Adrenal gland (tissue), 9 donors: ENCODE measurements at regions not wholly inside any gene's neighbourhood (a gene's known extent, or its start where the extent isn't known, plus 50 kb on each side); places are given as distances from the start of the nearest gene placed in this dataset.

Source experiments
- DNase-seq, 7 donors: peaks; one replicate each; pipeline ENCODE4 v3.0.0-alpha.2; 2019 to 2020
- H3K27ac ChIP-seq, 5 donors: fragments of 200-600 bp; sonication (generic) in 4 of 5; 1 replicate in 3 of 5; 2 replicates in 2 of 5; pipeline versions ENCODE4 v1.5.1 to v1.8.0; 2016 to 2020; ENCODE audit warnings: mild to moderate bottlenecking in 1 of 5
- H3K27me3 ChIP-seq: fragments of 200-600 bp; 2 replicates; pipeline ENCODE4 v1.8.0; 2021
- H3K36me3 ChIP-seq, 2 donors: fragments of 200-600 bp; replicated peaks in 1 of 2; 1 replicate in 1 of 2; 2 replicates in 1 of 2; pipeline versions ENCODE4 v1.5.1 to v1.8.0; 2018 to 2022
- H3K4me1 ChIP-seq, 2 donors: fragments of 200-600 bp; replicated peaks in 1 of 2; 1 replicate in 1 of 2; 2 replicates in 1 of 2; pipeline versions ENCODE4 v1.5.1 to v1.8.0; 2018 to 2021
- H3K4me3 ChIP-seq, 4 donors: fragments of 200-600 bp; sonication (generic) in 3 of 4; one replicate each; pipeline ENCODE4 v1.5.1; 2016 to 2018
- H3K9me3 ChIP-seq, 3 donors: fragments of 200-600 bp; sonication (generic) in 1 of 3; replicated peaks in 1 of 3; 1 replicate in 2 of 3; 2 replicates in 1 of 3; pipeline versions ENCODE4 v1.5.1 to v1.8.0; 2016 to 2021
- CTCF ChIP-seq, 6 experiments: fragments of 450-650 bp in 4 of 6; fragments of 200-600 bp in 2 of 6; sonication (generic) in 1 of 6; IDR thresholded peaks; 1 replicate in 5 of 6; 2 replicates in 1 of 6; pipeline versions ENCODE4 v1.5.1 to v1.8.0; 2016 to 2021; ENCODE audit warnings: antibody characterized with exemption in 6 of 6, mild to moderate bottlenecking in 2 of 6, moderate library complexity in 1 of 6
- POLR2A ChIP-seq, 2 donors: fragments of 450-650 bp; IDR thresholded peaks; one replicate each; pipeline ENCODE4 v1.6.1; 2017; ENCODE audit warnings: antibody characterized with exemption in 2 of 2, mild to moderate bottlenecking in 2 of 2, moderate library complexity in 1 of 2
- WGBS, 4 donors: extraction: QIAGEN DNeasy Blood & Tissue Kit in 2 of 4; methylation state at CpG; one replicate each; pipeline versions ENCODE4 v1.1.5 to v1.1.7; 2013 to 2017; 5-methylcytosine and 5-hydroxymethylcytosine counted together
- intact Hi-C, 2 donors: fragments of 100-400 bp; cut with DNase I; formaldehyde crosslinking; loops; one replicate each; pipeline versions ENCODE4 v1.14.1 to v1.15.0; 2022 to 2023
- donor health status: healthy with polysubstance abuse.
- donor health status: Bipolar disorder and iron deficiency.
- donor health status: DM: yes; HTN: yes; CAD: no.
- donor health status: DM: no; HTN: no; CAD: no.
- donor health status: DM: no; HTN: no; CAD: no.

- Histone ChIP-seq H3K4me3 (no peak overlapping the region), H3K27ac (no peak overlapping the region), H3K36me3 (no peaks in the 10 kb centered on the region), H3K9me3 (no peaks in the 10 kb centered on the region), H3K4me1 (peaks cover 3 to 5% of the 10 kb centered on the region in 2 donors), H3K27me3 (no peaks in the 10 kb centered on the region)
- DNase-seq, result no peak
- intact Hi-C loops, result no loop called here
- WGBS, 4 donors, result 92 to 100% (median 97%) methylated on average over 1 of the region's 1 CpG
- TF ChIP-seq CTCF (IDR thresholded peaks at IDR 0.05), result no peak
- TF ChIP-seq POLR2A (IDR thresholded peaks at IDR 0.05), result no peak
Measured at GRCh38 chr2:217693363-217693762, 309.4 kb downstream of the TNS1 start.

- WGBS, 4 donors, result 72 to 88% (median 81%) methylated on average over 7 of the region's 7 CpGs
- H3K4me1 ChIP-seq, result peaks cover 6 to 9% of the 10 kb centered on the region in 2 donors
- peak in 1 of 7 donors; percentile 35 for DNase-seq
Measured at GRCh38 chr2:217691920-217692666, 310.7 kb downstream of the TNS1 start.

GRCh38 chr2:217691516-217691915 lies 311.3 kb downstream of the TNS1 start:
- no peak overlapping the region for H3K27ac ChIP-seq
- WGBS, 4 donors, result 90 to 100% (median 94%) methylated on average over 3 of the region's 3 CpGs
- H3K4me1 ChIP-seq, result peaks cover 6 to 9% of the 10 kb centered on the region in 2 donors

More at GRCh38 chr2:217691920-217692666, 310.7 kb downstream of the TNS1 start:
- Histone ChIP-seq H3K9me3 (no peaks in the 10 kb centered on the region), H3K4me3 (no peak overlapping the region), H3K27ac (no peak overlapping the region), H3K27me3 (no peaks in the 10 kb centered on the region), H3K36me3 (no peaks in the 10 kb centered on the region)
- intact Hi-C loops, result no loop called here
- TF ChIP-seq CTCF (IDR thresholded peaks at IDR 0.05) (no peak), POLR2A (IDR thresholded peaks at IDR 0.05) (no peak)

GRCh38 chr2:217689053-217689452 lies 313.7 kb downstream of the TNS1 start:
- TF ChIP-seq CTCF (IDR thresholded peaks at IDR 0.05) (no peak), POLR2A (IDR thresholded peaks at IDR 0.05) (no peak)
- Histone ChIP-seq H3K4me1 (peaks cover 6 to 9% of the 10 kb centered on the region in 2 donors), H3K4me3 (no peak overlapping the region)

More at GRCh38 chr2:217691516-217691915, 311.3 kb downstream of the TNS1 start:
- H3K4me3 ChIP-seq, result no peak overlapping the region
- TF ChIP-seq POLR2A (IDR thresholded peaks at IDR 0.05), result no peak
- no peak for TF ChIP-seq CTCF (IDR thresholded peaks at IDR 0.05)
- no peaks in the 10 kb centered on the region for H3K36me3 ChIP-seq
- no peaks in the 10 kb centered on the region for H3K27me3 ChIP-seq
- intact Hi-C loops, result no loop called here
- no peaks in the 10 kb centered on the region for H3K9me3 ChIP-seq
- no peak for DNase-seq

More at GRCh38 chr2:217689053-217689452, 313.7 kb downstream of the TNS1 start:
- H3K27ac ChIP-seq, result no peak overlapping the region
- H3K36me3 ChIP-seq, result no peaks in the 10 kb centered on the region
- H3K27me3 ChIP-seq, result no peaks in the 10 kb centered on the region
- WGBS, 4 donors, result 89 to 94% (median 92%) methylated on average over 1 of the region's 1 CpG
- DNase-seq, result no peak
- no peaks in the 10 kb centered on the region for H3K9me3 ChIP-seq
- intact Hi-C loops, result no loop called here
